AG04450 (cell line): ENCODE measurements at regions not wholly inside any gene's neighbourhood (a gene's known extent, or its start where the extent isn't known, plus 50 kb on each side); places are given as distances from the start of the nearest gene placed in this dataset.

Experiments used
- CTCF ChIA-PET: fragments of 300-600, 350-600 bp; formaldehyde crosslinking; extraction: SDS; loops from one replicate; lab custom pipeline; 2022; ENCODE audit warnings: antibody characterized with exemption, inconsistent platforms; lab: Charles Lee
- POLR2A ChIA-PET: fragments of 350-600 bp; formaldehyde crosslinking; extraction: SDS; loops from one replicate; lab custom pipeline; 2021; ENCODE audit warnings: antibody characterized with exemption, inconsistent platforms; lab: Yijun Ruan, JAX
- DNase-seq: peaks from one replicate; pipeline ENCODE4 v3.0.0-alpha.2; 2011; ENCODE audit warnings: low read depth, low spot score
- H3K27ac ChIP-seq: one replicate; pipeline ENCODE4 v1.5.1; 2012; ENCODE audit warnings: low read depth, low read length, control low read depth
- H3K27me3 ChIP-seq: one replicate; pipeline ENCODE4 v1.6.0; 2012; ENCODE audit warnings: low read length; ENCODE audit not compliant: control insufficient read depth, insufficient read depth
- H3K4me3 ChIP-seq: 2 replicates; pipeline ENCODE4 v1.5.1; 2011; ENCODE audit warnings: mild to moderate bottlenecking, low read depth, low read length, control low read depth
- H3K9me3 ChIP-seq: 2 replicates; pipeline ENCODE4 v1.5.1; 2012; ENCODE audit warnings: low read length; ENCODE audit not compliant: control insufficient read depth, insufficient read depth
- CTCF ChIP-seq: IDR thresholded peaks from 2 replicates; pipeline ENCODE4 v1.5.1; 2011; ENCODE audit warnings: low read depth, low read length, control low read depth, inconsistent platforms

GRCh38 chr18:47586418-47587070, 335.1 kb upstream of the SKOR2 start:
- no peak overlapping the region for H3K4me3 ChIP-seq

GRCh38 chr18:47585914-47586313, 334.5 kb upstream of the SKOR2 start:
- CTCF ChIA-PET, result no interaction called here
- POLR2A ChIA-PET, result no interaction called here
- DNase-seq, result no peak
- Histone ChIP-seq H3K27ac (no peak overlapping the region), H3K27me3 (no peaks in the 10 kb centered on the region), H3K4me3 (no peak overlapping the region), H3K9me3 (peaks cover 10% of the 10 kb centered on the region)
- TF ChIP-seq CTCF, result no peak

More at GRCh38 chr18:47586418-47587070, 335.1 kb upstream of the SKOR2 start:
- ChIA-PET CTCF (no interaction called here), POLR2A (no interaction called here)
- Histone ChIP-seq H3K27ac (no peak overlapping the region), H3K27me3 (no peaks in the 10 kb centered on the region), H3K9me3 (peaks cover 10% of the 10 kb centered on the region)
- TF ChIP-seq CTCF, result no peak
- no peak for DNase-seq

- Histone ChIP-seq H3K9me3 (peaks cover 14% of the 10 kb centered on the region), H3K27ac (no peak overlapping the region), H3K4me3 (no peak overlapping the region), H3K27me3 (no peaks in the 10 kb centered on the region)
- CTCF ChIA-PET, result no interaction called here
- POLR2A ChIA-PET, result no interaction called here
- no peak for DNase-seq
- no peak for TF ChIP-seq CTCF
Observed at GRCh38 chr18:47585136-47585535, 333.7 kb upstream of the SKOR2 start.

GRCh38 chr18:47582093-47582492, 330.6 kb upstream of the SKOR2 start:
- CTCF ChIA-PET, result no interaction called here

More at GRCh38 chr18:47582093-47582492, 330.6 kb upstream of the SKOR2 start:
- H3K27me3 ChIP-seq, result no peaks in the 10 kb centered on the region
- POLR2A ChIA-PET, result no interaction called here
- no peak overlapping the region for H3K4me3 ChIP-seq
- H3K27ac ChIP-seq, result no peak overlapping the region
- no peak for TF ChIP-seq CTCF
- peaks cover 13% of the 10 kb centered on the region for H3K9me3 ChIP-seq
- no peak for DNase-seq
